MM.1S (cell line): ENCODE measurements at regions not wholly inside any gene's neighbourhood (a gene's known extent, or its start where the extent isn't known, plus 50 kb on each side); places are given as distances from the start of the nearest gene placed in this dataset.

ENCODE experiments used
- DNase-seq: peaks from one replicate; pipeline ENCODE4 v3.0.0-alpha.2; 2015
- H2AFZ ChIP-seq: fragments of 300-600 bp; sonication (generic); 2 replicates; pipeline ENCODE4 v1.6.0; 2016; ENCODE audit warnings: antibody characterized with exemption, low read length
- H3F3A ChIP-seq: fragments of 300-600 bp; sonication (generic); 2 replicates; pipeline ENCODE4 v1.6.1; 2016; ENCODE audit warnings: mild to moderate bottlenecking, antibody characterized with exemption, low read length, moderate library complexity, mixed read lengths; ENCODE audit not compliant: insufficient read depth
- H3K27ac ChIP-seq: fragments of 300-600 bp; sonication (generic); 2 replicates; pipeline ENCODE4 v1.5.1; 2016; ENCODE audit warnings: mild to moderate bottlenecking, low read length
- H3K27me3 ChIP-seq: fragments of 300-600 bp; sonication (generic); replicated peaks from 2 replicates; pipeline ENCODE4 v1.6.0; 2016; ENCODE audit warnings: low read length; ENCODE audit not compliant: insufficient read depth
- H3K36me3 ChIP-seq: fragments of 300-600 bp; sonication (generic); replicated peaks from 2 replicates; pipeline ENCODE4 v1.6.1; 2016; ENCODE audit warnings: mild to moderate bottlenecking, low read length, mixed read lengths; ENCODE audit not compliant: insufficient read depth
- H3K4me1 ChIP-seq: fragments of 300-600 bp; sonication (generic); 2 replicates; pipeline ENCODE4 v1.6.1; 2016; ENCODE audit warnings: low read length, mixed read lengths
- H3K4me2 ChIP-seq: fragments of 300-600 bp; sonication (generic); 2 replicates; pipeline ENCODE4 v1.6.0; 2016; ENCODE audit warnings: low read depth, low read length
- H3K4me3 ChIP-seq: fragments of 300-600 bp; sonication (generic); 2 replicates; pipeline ENCODE4 v1.5.1; 2016; ENCODE audit warnings: low read length, mixed read lengths
- H3K79me2 ChIP-seq: fragments of 300-600 bp; sonication (generic); 2 replicates; pipeline ENCODE4 v1.6.1; 2016; ENCODE audit warnings: mixed run types, low read length, mixed read lengths
- H3K9ac ChIP-seq: fragments of 300-600 bp; sonication (generic); 2 replicates; pipeline ENCODE4 v1.6.1; 2016; ENCODE audit warnings: low read length, mixed read lengths
- H3K9me2 ChIP-seq: fragments of 300-600 bp; sonication (generic); replicated peaks from 2 replicates; pipeline ENCODE4 v1.6.1; 2016; ENCODE audit warnings: mild to moderate bottlenecking, low read length, mixed read lengths; ENCODE audit not compliant: insufficient read depth
- H3K9me3 ChIP-seq: fragments of 300-600 bp; sonication (generic); replicated peaks from 2 replicates; pipeline ENCODE4 v1.6.1; 2016; ENCODE audit warnings: mild to moderate bottlenecking, low read length, mixed read lengths; ENCODE audit not compliant: insufficient read depth
- H4K20me1 ChIP-seq: fragments of 300-600 bp; sonication (generic); 2 replicates; pipeline ENCODE4 v1.6.1; 2016; ENCODE audit warnings: mild to moderate bottlenecking, low read length, moderate library complexity, mixed read lengths; ENCODE audit not compliant: insufficient read depth
- CTCF ChIP-seq: fragments of 300-600 bp; sonication (generic); IDR thresholded peaks from 2 replicates; pipeline ENCODE4 v1.5.1; 2016; ENCODE audit warnings: antibody characterized with exemption, low read length, mixed read lengths
- EZH2 ChIP-seq: fragments of 300-600 bp; sonication (generic); optimal IDR thresholded peaks from 2 replicates; pipeline ENCODE3; 2017; ENCODE audit warnings: low read depth, mild to moderate bottlenecking, antibody characterized with exemption, low read length, mixed read lengths
- EZH2phosphoT487 ChIP-seq: fragments of 300-600 bp; sonication (generic); IDR thresholded peaks from 2 replicates; pipeline ENCODE4 v1.6.1; 2018; ENCODE audit warnings: antibody characterized with exemption, low read length

- no peaks in the 10 kb centered on the region for H3F3A ChIP-seq
- TF ChIP-seq EZH2: no peak
- no peak for TF ChIP-seq CTCF
- TF ChIP-seq EZH2phosphoT487: no peak
- DNase-seq: no peak
- no peaks in the 10 kb centered on the region for H3K79me2 ChIP-seq
- no peak overlapping the region for H3K9ac ChIP-seq
- H3K36me3 ChIP-seq: no peaks in the 10 kb centered on the region
- no peaks in the 10 kb centered on the region for H3K27me3 ChIP-seq
- no peak overlapping the region for H2AFZ ChIP-seq
- H3K27ac ChIP-seq: no peak overlapping the region
- H3K4me3 ChIP-seq: no peak overlapping the region
- no peak overlapping the region for H3K4me2 ChIP-seq
- no peaks in the 10 kb centered on the region for H4K20me1 ChIP-seq
- H3K4me1 ChIP-seq: no peaks in the 10 kb centered on the region
- no peaks in the 10 kb centered on the region for H3K9me2 ChIP-seq
- no peaks in the 10 kb centered on the region for H3K9me3 ChIP-seq
Observed at GRCh38 chr10:34918060-34918775, 103.1 kb upstream of the PARD3 start.

GRCh38 chr10:34916314-34916713 lies 101.2 kb upstream of the PARD3 start:
- Histone ChIP-seq H3K36me3 (no peaks in the 10 kb centered on the region), H3K9me3 (no peaks in the 10 kb centered on the region), H3K27me3 (no peaks in the 10 kb centered on the region), H3K79me2 (no peaks in the 10 kb centered on the region), H4K20me1 (no peaks in the 10 kb centered on the region), H2AFZ (no peak overlapping the region), H3K9ac (no peak overlapping the region), H3K9me2 (no peaks in the 10 kb centered on the region), H3F3A (no peaks in the 10 kb centered on the region), H3K4me2 (no peak overlapping the region), H3K27ac (no peak overlapping the region), H3K4me3 (no peak overlapping the region), H3K4me1 (no peaks in the 10 kb centered on the region)
- TF ChIP-seq EZH2 (no peak), CTCF (no peak), EZH2phosphoT487 (no peak)
- DNase-seq: no peak

- H3K9me2 ChIP-seq: no peaks in the 10 kb centered on the region
- no peak overlapping the region for H3K27ac ChIP-seq
- H3K4me3 ChIP-seq: no peak overlapping the region
- no peak for DNase-seq
- H3F3A ChIP-seq: no peaks in the 10 kb centered on the region
- H3K4me2 ChIP-seq: no peak overlapping the region
- no peak overlapping the region for H3K9ac ChIP-seq
- H3K27me3 ChIP-seq: no peaks in the 10 kb centered on the region
- H3K9me3 ChIP-seq: no peaks in the 10 kb centered on the region
- no peaks in the 10 kb centered on the region for H3K4me1 ChIP-seq
- TF ChIP-seq EZH2phosphoT487 (no peak), CTCF (no peak), EZH2 (no peak)
- no peaks in the 10 kb centered on the region for H4K20me1 ChIP-seq
- H3K36me3 ChIP-seq: no peaks in the 10 kb centered on the region
- H3K79me2 ChIP-seq: no peaks in the 10 kb centered on the region
- no peak overlapping the region for H2AFZ ChIP-seq
Observed at GRCh38 chr10:34912771-34913170, 97.7 kb upstream of the PARD3 start.
